ENCODE measurements at regions not wholly inside any gene's neighbourhood (a gene's known extent, or its start where the extent isn't known, plus 50 kb on each side); places are given as distances from the start of the nearest gene placed in this dataset.

- TF ChIP-seq CTCF (IDR thresholded peaks at IDR 0.05) (no peak), POLR2A (IDR thresholded peaks at IDR 0.05) (no peak)
Measured at GRCh38 chr2:126494593-126494992, 161.4 kb upstream of the GYPC start.
